ENCODE measurements at regions not wholly inside any gene's neighbourhood (a gene's known extent, or its start where the extent isn't known, plus 50 kb on each side); places are given as distances from the start of the nearest gene placed in this dataset.
"Not testable (repeated sequence)": the region's sequence is repeated elsewhere in the genome, so short reads cannot be mapped to it uniquely, and the experiment has no call there.

DNA sequence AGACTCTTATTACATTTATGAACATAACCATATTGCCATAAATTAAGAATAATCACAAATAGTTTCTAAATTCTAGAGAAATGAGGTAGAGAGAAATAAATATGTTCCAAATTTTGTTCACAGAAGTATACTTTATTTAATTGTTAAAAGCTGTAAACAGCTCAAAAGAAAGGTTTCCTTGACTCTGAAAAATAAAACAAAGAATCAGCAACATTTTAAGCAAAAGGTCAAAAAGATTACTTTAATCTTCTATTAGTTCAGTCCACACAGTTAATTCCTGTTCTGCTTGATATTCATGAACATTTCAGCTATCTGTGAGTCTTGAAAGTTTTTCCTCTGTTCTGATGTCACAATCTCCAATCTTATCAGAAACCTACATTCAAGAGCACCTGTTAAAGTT lies 197.9 kb downstream of the GJA1 start:
- TF ChIP-seq, protein P1, sequence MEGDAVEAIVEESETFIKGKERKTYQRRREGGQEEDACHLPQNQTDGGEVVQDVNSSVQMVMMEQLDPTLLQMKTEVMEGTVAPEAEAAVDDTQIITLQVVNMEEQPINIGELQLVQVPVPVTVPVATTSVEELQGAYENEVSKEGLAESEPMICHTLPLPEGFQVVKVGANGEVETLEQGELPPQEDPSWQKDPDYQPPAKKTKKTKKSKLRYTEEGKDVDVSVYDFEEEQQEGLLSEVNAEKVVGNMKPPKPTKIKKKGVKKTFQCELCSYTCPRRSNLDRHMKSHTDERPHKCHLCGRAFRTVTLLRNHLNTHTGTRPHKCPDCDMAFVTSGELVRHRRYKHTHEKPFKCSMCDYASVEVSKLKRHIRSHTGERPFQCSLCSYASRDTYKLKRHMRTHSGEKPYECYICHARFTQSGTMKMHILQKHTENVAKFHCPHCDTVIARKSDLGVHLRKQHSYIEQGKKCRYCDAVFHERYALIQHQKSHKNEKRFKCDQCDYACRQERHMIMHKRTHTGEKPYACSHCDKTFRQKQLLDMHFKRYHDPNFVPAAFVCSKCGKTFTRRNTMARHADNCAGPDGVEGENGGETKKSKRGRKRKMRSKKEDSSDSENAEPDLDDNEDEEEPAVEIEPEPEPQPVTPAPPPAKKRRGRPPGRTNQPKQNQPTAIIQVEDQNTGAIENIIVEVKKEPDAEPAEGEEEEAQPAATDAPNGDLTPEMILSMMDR (conservative IDR thresholded peaks at IDR 0.05; ENCODE audit: low read length) = no peak
- TF ChIP-seq EZH2phosphoT487 (IDR thresholded peaks at IDR 0.05; ENCODE audit: borderline replicate concordance) = no peak
- no peaks in the 10 kb centered on the region for H3K36me3 ChIP-seq (ENCODE audit: insufficient read depth, low read length)
- H3F3A ChIP-seq (ENCODE audit: low read depth) = no peaks in the 10 kb centered on the region
- H3K4me3 ChIP-seq (ENCODE audit: low read length, poor library complexity, severe bottlenecking) = no peak overlapping the region
- no peaks in the 10 kb centered on the region for H3K27me3 ChIP-seq (ENCODE audit: insufficient read depth, low read length, poor library complexity, severe bottlenecking)
- H3K4me1 ChIP-seq (ENCODE audit: insufficient read depth, low read length, poor library complexity, severe bottlenecking) = peaks cover 9% of the 10 kb centered on the region
- no peaks in the 10 kb centered on the region for H3K9me2 ChIP-seq (replicated peaks; ENCODE audit: low read depth, low read length)
- no peak overlapping the region for H2AFZ ChIP-seq (ENCODE audit: low read length)
- H3K4me2 ChIP-seq (ENCODE audit: low read depth, low read length, poor library complexity, severe bottlenecking) = no peak overlapping the region
- no peaks in the 10 kb centered on the region for H3K79me2 ChIP-seq (ENCODE audit: insufficient read depth, low read length)
- H4K20me1 ChIP-seq (ENCODE audit: insufficient read depth, low read length, poor library complexity, severe bottlenecking) = no peaks in the 10 kb centered on the region
- H3K9me3 ChIP-seq (ENCODE audit: insufficient read depth, low read depth, low read length) = peaks cover 28% of the 10 kb centered on the region; the same call in 1 of the 2 replicates
- no peak overlapping the region for H3K9ac ChIP-seq (ENCODE audit: low read depth, low read length, poor library complexity, severe bottlenecking)

DNA sequence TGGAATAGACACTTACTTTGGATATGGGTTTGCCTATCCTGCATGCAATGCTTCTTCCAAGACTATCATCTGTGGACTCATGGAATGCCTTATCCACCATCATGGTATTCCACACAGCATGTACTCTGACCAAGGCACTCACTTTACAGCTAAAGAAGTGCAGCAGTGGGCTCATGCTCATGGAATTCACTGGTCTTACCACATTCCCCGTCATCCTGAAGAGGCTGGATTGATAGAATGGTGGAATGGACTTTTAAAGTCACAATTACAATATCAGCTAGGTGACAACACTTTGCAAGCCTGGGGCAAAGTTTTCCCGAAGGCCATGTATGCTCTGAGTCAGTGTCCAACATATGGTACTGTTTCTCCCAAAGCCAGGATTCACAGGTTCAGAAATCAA lies 199.1 kb downstream of the GJA1 start:
- not testable (repeated sequence) for H3K79me2 ChIP-seq (ENCODE audit: insufficient read depth, low read length); H2AFZ ChIP-seq (ENCODE audit: low read length); H3K4me2 ChIP-seq (ENCODE audit: low read depth, low read length, poor library complexity, severe bottlenecking); H3K9me2 ChIP-seq (replicated peaks; ENCODE audit: low read depth, low read length); H3K4me1 ChIP-seq (ENCODE audit: insufficient read depth, low read length, poor library complexity, severe bottlenecking); H4K20me1 ChIP-seq (ENCODE audit: insufficient read depth, low read length, poor library complexity, severe bottlenecking); H3F3A ChIP-seq (ENCODE audit: low read depth); H3K4me3 ChIP-seq (ENCODE audit: low read length, poor library complexity, severe bottlenecking); H3K9ac ChIP-seq (ENCODE audit: low read depth, low read length, poor library complexity, severe bottlenecking); H3K27me3 ChIP-seq (ENCODE audit: insufficient read depth, low read length, poor library complexity, severe bottlenecking); H3K36me3 ChIP-seq (ENCODE audit: insufficient read depth, low read length)
- H3K9me3 ChIP-seq (ENCODE audit: insufficient read depth, low read depth, low read length) = peaks cover 28% of the 10 kb centered on the region; the same call in 1 of the 2 replicates

DNA sequence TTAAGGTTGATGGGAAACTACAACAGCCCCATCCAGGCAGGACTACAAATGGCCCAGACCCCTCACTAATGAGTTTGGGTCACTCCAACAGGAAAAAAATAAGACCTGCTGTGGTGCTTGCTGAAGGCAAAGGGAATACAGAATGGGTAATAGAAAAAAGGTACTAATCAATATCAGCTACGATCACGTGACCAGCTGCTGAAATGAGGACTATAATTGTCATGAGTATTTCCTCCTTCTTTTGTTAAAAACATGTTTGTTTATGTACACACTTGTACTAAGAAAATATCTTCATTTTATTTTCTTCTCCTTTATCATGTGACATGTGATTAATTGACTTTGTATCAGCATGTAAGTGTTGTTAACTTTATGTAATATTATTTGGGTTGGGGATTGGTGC lies 199.9 kb downstream of the GJA1 start:
- H3K9ac ChIP-seq (ENCODE audit: low read depth, low read length, poor library complexity, severe bottlenecking) = no peak overlapping the region
- no peaks in the 10 kb centered on the region for H3F3A ChIP-seq (ENCODE audit: low read depth)
- no peak overlapping the region for H2AFZ ChIP-seq (ENCODE audit: low read length)
- H3K79me2 ChIP-seq (ENCODE audit: insufficient read depth, low read length) = no peaks in the 10 kb centered on the region
- TF ChIP-seq, protein P1 (conservative IDR thresholded peaks at IDR 0.05; ENCODE audit: low read length) = no peak
- TF ChIP-seq EZH2phosphoT487 (IDR thresholded peaks at IDR 0.05; ENCODE audit: borderline replicate concordance) = no peak
- no peak overlapping the region for H3K4me3 ChIP-seq (ENCODE audit: low read length, poor library complexity, severe bottlenecking)
- no peak overlapping the region for H3K4me2 ChIP-seq (ENCODE audit: low read depth, low read length, poor library complexity, severe bottlenecking)
- H4K20me1 ChIP-seq (ENCODE audit: insufficient read depth, low read length, poor library complexity, severe bottlenecking) = no peaks in the 10 kb centered on the region
- no peaks in the 10 kb centered on the region for H3K27me3 ChIP-seq (ENCODE audit: insufficient read depth, low read length, poor library complexity, severe bottlenecking)
- H3K9me3 ChIP-seq (ENCODE audit: insufficient read depth, low read depth, low read length) = peaks cover 28% of the 10 kb centered on the region; the same call in 1 of the 2 replicates
- no peaks in the 10 kb centered on the region for H3K4me1 ChIP-seq (ENCODE audit: insufficient read depth, low read length, poor library complexity, severe bottlenecking)
- no peaks in the 10 kb centered on the region for H3K9me2 ChIP-seq (replicated peaks; ENCODE audit: low read depth, low read length)
- no peaks in the 10 kb centered on the region for H3K36me3 ChIP-seq (ENCODE audit: insufficient read depth, low read length)

DNA sequence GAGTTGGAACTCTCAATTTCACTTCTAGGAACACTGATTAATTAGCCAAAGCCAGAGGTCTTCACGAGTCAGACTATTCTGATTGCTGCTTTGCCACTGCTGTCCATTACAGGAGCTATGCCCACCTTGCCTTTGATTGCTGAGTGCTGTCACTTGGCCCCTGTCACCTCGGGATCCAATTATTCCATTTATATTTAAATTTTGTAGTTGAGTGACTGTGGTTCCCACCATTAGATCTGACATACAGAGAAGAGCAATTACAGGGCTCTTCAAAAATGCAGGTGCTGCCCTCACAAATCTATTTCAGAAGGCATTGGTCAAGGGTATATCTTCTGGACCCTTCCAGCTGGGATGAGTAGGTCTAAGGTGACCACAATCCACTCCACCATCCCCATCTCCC lies 200.8 kb downstream of the GJA1 start:
- not testable (repeated sequence) for H3K4me3 ChIP-seq (ENCODE audit: low read length, poor library complexity, severe bottlenecking); H3K79me2 ChIP-seq (ENCODE audit: insufficient read depth, low read length); H3F3A ChIP-seq (ENCODE audit: low read depth); H3K36me3 ChIP-seq (ENCODE audit: insufficient read depth, low read length); H4K20me1 ChIP-seq (ENCODE audit: insufficient read depth, low read length, poor library complexity, severe bottlenecking); H2AFZ ChIP-seq (ENCODE audit: low read length); H3K27me3 ChIP-seq (ENCODE audit: insufficient read depth, low read length, poor library complexity, severe bottlenecking); H3K4me1 ChIP-seq (ENCODE audit: insufficient read depth, low read length, poor library complexity, severe bottlenecking); H3K9me2 ChIP-seq (replicated peaks; ENCODE audit: low read depth, low read length); H3K4me2 ChIP-seq (ENCODE audit: low read depth, low read length, poor library complexity, severe bottlenecking); H3K9ac ChIP-seq (ENCODE audit: low read depth, low read length, poor library complexity, severe bottlenecking)
- H3K9me3 ChIP-seq (ENCODE audit: insufficient read depth, low read depth, low read length) = peaks cover 22% of the 10 kb centered on the region; the same call in 1 of the 2 replicates

Data from Loucy (cell line).